ENCODE measurements at regions not wholly inside any gene's neighbourhood (a gene's known extent, or its start where the extent isn't known, plus 50 kb on each side); places are given as distances from the start of the nearest gene placed in this dataset.
A peak's percentile ranks its signal among the peaks of the same experiment; 100 is the strongest.

GRCh38 chr12:92489781-92490180 is 213.0 kb upstream of the PLEKHG7 start:
- no peak for FAIRE-seq

- FAIRE-seq, result no peak
Measured at GRCh38 chr12:92488735-92489134, 214.1 kb upstream of the PLEKHG7 start.

GRCh38 chr12:92487138-92487485 is 215.7 kb upstream of the PLEKHG7 start:
- no peak for FAIRE-seq

GRCh38 chr12:92486443-92487137 is 216.2 kb upstream of the PLEKHG7 start:
- FAIRE-seq, result no peak

GRCh38 chr12:92485351-92486348 is 217.1 kb upstream of the PLEKHG7 start:
- FAIRE-seq, result no peak

GRCh38 chr12:92482599-92482998 is 220.2 kb upstream of the PLEKHG7 start:
- no peak for FAIRE-seq

GRCh38 chr12:92481066-92481465 is 221.7 kb upstream of the PLEKHG7 start:
- no peak for FAIRE-seq

GRCh38 chr12:92478692-92479091 is 224.1 kb upstream of the PLEKHG7 start:
- FAIRE-seq, result no peak

- no peak for FAIRE-seq
Measured at GRCh38 chr12:92476844-92477243, 225.9 kb upstream of the PLEKHG7 start.

GRCh38 chr12:92473564-92473963 is 229.2 kb upstream of the PLEKHG7 start:
- FAIRE-seq, result no peak

- FAIRE-seq, result no peak
Measured at GRCh38 chr12:92472201-92472600, 230.6 kb upstream of the PLEKHG7 start.

- no peak for FAIRE-seq
Measured at GRCh38 chr12:92471551-92471950, 231.2 kb upstream of the PLEKHG7 start.

- no peak for FAIRE-seq
Measured at GRCh38 chr12:92470608-92471021, 232.2 kb upstream of the PLEKHG7 start.

GRCh38 chr12:92469837-92470236 is 233.0 kb upstream of the PLEKHG7 start:
- no peak for FAIRE-seq

- no peak for FAIRE-seq
Measured at GRCh38 chr12:92468358-92469020, 234.3 kb upstream of the PLEKHG7 start.

- no peak for FAIRE-seq
Measured at GRCh38 chr12:92467886-92468285, 234.9 kb upstream of the PLEKHG7 start.

GRCh38 chr12:92466391-92467305 is 236.1 kb upstream of the PLEKHG7 start:
- no peak for FAIRE-seq

- FAIRE-seq, result no peak
Measured at GRCh38 chr12:92465786-92466295, 236.9 kb upstream of the PLEKHG7 start.

- FAIRE-seq, result peak; percentile 13
Measured at GRCh38 chr12:92464911-92465310, 237.9 kb upstream of the PLEKHG7 start.

GRCh38 chr12:92463171-92463570 is 239.6 kb upstream of the PLEKHG7 start:
- no peak for FAIRE-seq

GRCh38 chr12:92462527-92462926 is 240.3 kb upstream of the PLEKHG7 start:
- no peak for FAIRE-seq

- no peak for FAIRE-seq
Measured at GRCh38 chr12:92462049-92462448, 240.7 kb upstream of the PLEKHG7 start.

All from islet of Langerhans (tissue), 1 donor.